ENCODE measurements at regions not wholly inside any gene's neighbourhood (a gene's known extent, or its start where the extent isn't known, plus 50 kb on each side); places are given as distances from the start of the nearest gene placed in this dataset.

DNA sequence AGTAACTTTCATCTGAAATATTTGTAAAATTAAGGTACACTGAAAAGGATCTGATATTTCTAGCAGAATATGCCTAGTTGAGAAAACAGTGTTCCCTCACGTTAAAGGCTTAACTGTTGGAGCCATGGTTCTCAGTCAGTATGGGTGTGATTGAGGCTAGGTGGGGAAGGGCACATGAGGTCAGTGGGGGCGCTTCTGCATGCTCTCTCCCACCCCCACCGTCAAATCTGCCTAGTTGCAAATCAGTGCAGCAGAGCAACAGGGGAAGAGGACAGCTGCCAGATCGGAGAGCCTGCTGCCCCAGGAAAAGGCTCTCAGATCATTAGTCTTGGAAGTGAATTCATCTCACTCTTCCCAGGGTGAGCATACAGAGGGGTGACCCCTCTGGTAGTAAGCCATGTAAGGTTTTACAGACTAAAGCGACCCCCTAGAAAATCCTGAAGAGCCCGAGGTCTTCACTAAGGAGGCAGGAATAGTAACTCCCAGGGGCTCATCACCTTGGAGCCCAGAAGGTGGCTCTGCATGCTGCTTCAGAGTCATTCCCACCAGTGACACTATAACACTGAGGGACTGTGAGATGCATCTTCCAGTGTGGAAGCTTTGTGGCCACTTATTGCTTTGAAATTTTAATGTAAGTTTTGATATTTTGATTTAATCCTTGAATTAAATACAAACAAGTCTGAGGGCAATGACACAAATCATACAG is 83.1 kb upstream of the BARHL2 start:
- H3K9me3 ChIP-seq (ENCODE audit: control insufficient read depth in 1 of 2, low read length in 2 of 2): no peaks in the 10 kb centered on the region
- H3K27me3 ChIP-seq (ENCODE audit: low read depth, low read length): peaks cover 5% of the 10 kb centered on the region
- no peak overlapping the region for H3K27ac ChIP-seq (ENCODE audit: low read length)
- no peaks in the 10 kb centered on the region for H3K36me3 ChIP-seq (ENCODE audit: control insufficient read depth in 1 of 2, insufficient read depth in 2 of 2, low read length in 2 of 2)
- H3K4me3 ChIP-seq (ENCODE audit: low read depth in 1 of 2, low read length in 2 of 2): no peak overlapping the region
- no peaks in the 10 kb centered on the region for H3K4me1 ChIP-seq (ENCODE audit: control insufficient read depth in 1 of 2, insufficient read depth in 2 of 2, low read length in 2 of 2)

DNA sequence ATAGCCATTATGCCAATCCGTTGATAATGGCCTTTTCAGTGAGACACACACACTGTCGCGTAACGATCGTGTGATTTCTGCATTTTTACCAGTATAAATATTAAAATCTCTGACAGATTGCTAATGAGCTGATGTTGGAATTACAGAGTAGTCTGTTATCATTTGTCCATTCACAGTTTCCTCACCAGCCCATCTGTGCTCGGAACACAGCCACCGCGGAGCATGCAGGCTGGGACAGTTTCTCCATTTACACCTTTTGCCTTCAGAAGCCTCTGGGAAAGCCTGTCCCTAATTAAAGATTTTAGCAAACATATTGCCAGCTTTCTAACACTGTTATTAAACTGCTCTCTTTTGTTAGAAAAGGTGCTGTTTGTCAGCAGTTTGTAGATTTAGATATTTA is 82.2 kb upstream of the BARHL2 start:
- no peaks in the 10 kb centered on the region for H3K4me1 ChIP-seq (ENCODE audit: control insufficient read depth in 1 of 2, insufficient read depth in 2 of 2, low read length in 2 of 2)
- H3K9me3 ChIP-seq (ENCODE audit: control insufficient read depth in 1 of 2, low read length in 2 of 2): no peaks in the 10 kb centered on the region
- no peak overlapping the region for H3K27ac ChIP-seq (ENCODE audit: low read length)
- no peak overlapping the region for H3K4me3 ChIP-seq (ENCODE audit: low read depth in 1 of 2, low read length in 2 of 2)
- peaks cover 5% of the 10 kb centered on the region for H3K27me3 ChIP-seq (ENCODE audit: low read depth, low read length)
- no peaks in the 10 kb centered on the region for H3K36me3 ChIP-seq (ENCODE audit: control insufficient read depth in 1 of 2, insufficient read depth in 2 of 2, low read length in 2 of 2)

DNA sequence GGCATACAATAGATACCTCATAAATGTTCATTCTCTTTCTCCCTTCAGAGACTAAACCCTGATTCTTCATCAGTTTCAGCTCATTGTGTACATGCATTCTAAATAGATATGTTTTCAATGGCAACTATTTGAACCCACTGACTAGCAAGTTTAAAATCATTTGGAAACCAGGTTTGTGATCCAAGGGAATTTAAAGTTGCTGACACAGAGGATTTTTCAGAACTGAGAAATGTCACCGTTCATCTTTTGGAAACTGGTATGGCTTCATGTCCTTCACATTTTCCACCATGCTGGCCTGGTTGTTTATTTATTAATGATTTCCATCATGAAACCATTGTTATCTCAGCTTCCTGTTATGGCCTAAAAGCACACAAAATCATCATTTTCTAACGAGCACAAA is 81.8 kb upstream of the BARHL2 start:
- no peaks in the 10 kb centered on the region for H3K4me1 ChIP-seq (ENCODE audit: control insufficient read depth in 1 of 2, insufficient read depth in 2 of 2, low read length in 2 of 2)
- H3K36me3 ChIP-seq (ENCODE audit: control insufficient read depth in 1 of 2, insufficient read depth in 2 of 2, low read length in 2 of 2): no peaks in the 10 kb centered on the region
- H3K27ac ChIP-seq (ENCODE audit: low read length): no peak overlapping the region
- peaks cover 5% of the 10 kb centered on the region for H3K27me3 ChIP-seq (ENCODE audit: low read depth, low read length)
- no peak overlapping the region for H3K4me3 ChIP-seq (ENCODE audit: low read depth in 1 of 2, low read length in 2 of 2)
- H3K9me3 ChIP-seq (ENCODE audit: control insufficient read depth in 1 of 2, low read length in 2 of 2): no peaks in the 10 kb centered on the region

DNA sequence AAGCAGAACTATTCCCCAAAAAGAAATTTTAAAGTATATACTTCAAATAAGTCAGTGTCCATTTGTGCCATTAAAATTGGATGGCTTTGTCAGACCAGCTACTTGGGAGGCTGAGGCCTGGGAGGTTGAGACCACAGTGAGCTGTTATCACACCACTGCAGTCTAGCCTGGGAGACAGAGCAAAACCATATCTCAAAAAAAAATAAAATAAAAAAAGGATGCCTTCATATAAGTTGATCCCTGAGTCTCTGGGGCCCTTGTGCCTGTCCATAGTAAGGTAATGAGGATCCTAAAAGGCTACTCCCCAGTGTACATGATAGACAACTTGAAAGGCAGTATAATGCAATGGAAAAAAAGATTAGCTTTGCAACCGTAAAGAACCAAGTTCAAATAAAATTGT is 81.2 kb upstream of the BARHL2 start:
- Histone ChIP-seq H3K9me3 (ENCODE audit: control insufficient read depth in 1 of 2, low read length in 2 of 2) (no peaks in the 10 kb centered on the region), H3K27ac (ENCODE audit: low read length) (no peak overlapping the region), H3K4me3 (ENCODE audit: low read depth in 1 of 2, low read length in 2 of 2) (no peak overlapping the region), H3K4me1 (ENCODE audit: control insufficient read depth in 1 of 2, insufficient read depth in 2 of 2, low read length in 2 of 2) (no peaks in the 10 kb centered on the region), H3K27me3 (ENCODE audit: low read depth, low read length) (peaks cover 5% of the 10 kb centered on the region), H3K36me3 (ENCODE audit: control insufficient read depth in 1 of 2, insufficient read depth in 2 of 2, low read length in 2 of 2) (no peaks in the 10 kb centered on the region)

DNA sequence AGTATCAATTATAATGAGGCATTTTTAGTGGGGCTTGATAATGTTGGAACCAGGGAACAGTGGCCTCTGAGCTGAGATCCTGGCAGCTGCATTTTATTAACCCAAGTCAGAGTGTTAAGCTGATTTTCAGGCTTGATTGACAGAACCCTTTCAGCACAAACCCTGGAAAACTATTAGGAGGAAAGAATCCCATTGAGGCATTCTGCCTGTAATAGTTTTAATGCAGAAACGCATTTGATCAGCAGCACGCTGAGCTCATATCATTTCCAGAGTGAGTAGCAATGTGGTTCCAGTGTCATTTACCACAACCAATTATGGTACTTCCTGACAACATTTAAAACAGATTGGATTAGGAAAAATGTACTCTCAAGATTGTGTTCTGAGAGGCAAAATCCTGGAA is 78.3 kb upstream of the BARHL2 start:
- Histone ChIP-seq H3K27ac (ENCODE audit: low read length) (no peak overlapping the region), H3K9me3 (ENCODE audit: control insufficient read depth in 1 of 2, low read length in 2 of 2) (no peaks in the 10 kb centered on the region), H3K36me3 (ENCODE audit: control insufficient read depth in 1 of 2, insufficient read depth in 2 of 2, low read length in 2 of 2) (no peaks in the 10 kb centered on the region), H3K27me3 (ENCODE audit: low read depth, low read length) (peaks cover 4% of the 10 kb centered on the region), H3K4me1 (ENCODE audit: control insufficient read depth in 1 of 2, insufficient read depth in 2 of 2, low read length in 2 of 2) (no peaks in the 10 kb centered on the region), H3K4me3 (ENCODE audit: low read depth in 1 of 2, low read length in 2 of 2) (no peak overlapping the region)

DNA sequence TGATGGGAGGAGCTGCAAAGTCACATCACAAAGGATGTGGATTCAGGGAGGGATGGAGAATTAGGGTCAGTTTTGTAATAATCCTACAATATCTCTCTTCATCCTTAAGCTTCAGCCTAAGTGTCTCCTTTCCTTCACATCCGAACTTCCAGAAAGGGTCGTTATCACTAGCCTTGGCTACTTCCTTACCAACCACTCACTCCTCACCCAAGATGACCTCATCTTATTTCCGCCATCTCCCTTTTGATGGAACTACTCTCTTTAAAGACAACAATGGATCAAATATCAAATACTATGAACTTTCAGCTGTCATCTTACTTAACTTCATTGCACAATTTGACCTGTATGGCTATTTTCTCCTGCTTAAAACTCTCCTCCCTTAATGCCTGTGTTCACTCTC is 69.6 kb upstream of the BARHL2 start:
- H3K36me3 ChIP-seq (ENCODE audit: control insufficient read depth in 1 of 2, insufficient read depth in 2 of 2, low read length in 2 of 2): no peaks in the 10 kb centered on the region
- no peaks in the 10 kb centered on the region for H3K9me3 ChIP-seq (ENCODE audit: control insufficient read depth in 1 of 2, low read length in 2 of 2)
- no peaks in the 10 kb centered on the region for H3K27me3 ChIP-seq (ENCODE audit: low read depth, low read length)
- H3K4me1 ChIP-seq (ENCODE audit: control insufficient read depth in 1 of 2, insufficient read depth in 2 of 2, low read length in 2 of 2): no peaks in the 10 kb centered on the region
- no peak overlapping the region for H3K4me3 ChIP-seq (ENCODE audit: low read depth in 1 of 2, low read length in 2 of 2)
- no peak overlapping the region for H3K27ac ChIP-seq (ENCODE audit: low read length)

DNA sequence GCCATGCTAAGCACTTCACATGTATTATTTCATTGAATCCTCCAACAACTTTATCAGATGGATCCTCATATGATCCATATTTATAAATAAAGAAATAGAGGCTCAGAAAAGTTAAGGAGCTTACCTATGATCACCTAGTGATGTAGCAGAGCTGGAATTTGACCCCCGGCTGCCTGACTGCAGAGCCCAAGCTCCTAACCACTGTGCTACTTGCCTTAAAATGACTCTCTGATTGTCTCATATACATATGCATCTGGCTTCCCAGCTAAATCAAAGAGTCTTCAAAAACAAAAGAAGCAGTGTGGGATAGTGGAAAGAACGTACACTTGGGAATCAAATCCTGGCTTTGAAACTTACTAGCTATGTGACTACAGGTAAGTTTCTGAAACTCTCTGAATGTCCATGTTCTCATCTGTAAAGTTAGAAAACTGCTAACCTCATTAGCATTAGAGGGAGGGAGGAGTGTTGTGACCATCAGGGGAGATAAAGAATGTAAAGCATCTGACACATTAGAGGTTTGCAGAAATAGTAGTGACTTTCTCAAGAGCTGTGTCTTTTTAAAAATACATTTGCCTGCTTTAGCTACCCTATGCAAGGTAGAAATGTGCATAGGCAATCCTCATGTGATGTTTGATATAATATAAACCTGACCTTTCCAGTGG is 67.2 kb upstream of the BARHL2 start:
- Histone ChIP-seq H3K27ac (ENCODE audit: low read length) (no peak overlapping the region), H3K9me3 (ENCODE audit: control insufficient read depth in 1 of 2, low read length in 2 of 2) (no peaks in the 10 kb centered on the region), H3K36me3 (ENCODE audit: control insufficient read depth in 1 of 2, insufficient read depth in 2 of 2, low read length in 2 of 2) (no peaks in the 10 kb centered on the region), H3K27me3 (ENCODE audit: low read depth, low read length) (no peaks in the 10 kb centered on the region), H3K4me1 (ENCODE audit: control insufficient read depth in 1 of 2, insufficient read depth in 2 of 2, low read length in 2 of 2) (no peaks in the 10 kb centered on the region), H3K4me3 (ENCODE audit: low read depth in 1 of 2, low read length in 2 of 2) (no peak overlapping the region)

DNA sequence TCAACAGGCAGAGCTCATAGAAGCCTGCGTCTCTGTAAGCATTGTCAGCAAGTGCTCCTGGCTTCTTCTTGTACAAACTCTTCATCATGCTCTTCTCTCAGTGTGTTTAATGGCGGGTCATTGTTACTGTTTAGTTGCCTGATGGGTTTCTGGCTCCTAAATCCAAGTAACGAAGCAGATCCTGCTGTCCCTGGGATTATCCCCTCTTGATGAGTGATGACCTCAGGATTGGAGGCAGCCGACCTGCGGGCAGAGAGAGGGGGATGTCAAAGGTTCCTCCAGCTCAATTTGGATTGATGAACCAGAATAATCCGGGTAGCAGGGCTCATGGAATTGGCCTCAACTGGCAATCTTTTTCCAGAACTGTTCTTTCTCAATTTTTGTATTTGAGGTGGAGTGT is 66.1 kb upstream of the BARHL2 start:
- Histone ChIP-seq H3K27me3 (ENCODE audit: low read depth, low read length) (no peaks in the 10 kb centered on the region), H3K27ac (ENCODE audit: low read length) (no peak overlapping the region), H3K9me3 (ENCODE audit: control insufficient read depth in 1 of 2, low read length in 2 of 2) (no peaks in the 10 kb centered on the region), H3K4me3 (ENCODE audit: low read depth in 1 of 2, low read length in 2 of 2) (no peak overlapping the region), H3K4me1 (ENCODE audit: control insufficient read depth in 1 of 2, insufficient read depth in 2 of 2, low read length in 2 of 2) (no peaks in the 10 kb centered on the region), H3K36me3 (ENCODE audit: control insufficient read depth in 1 of 2, insufficient read depth in 2 of 2, low read length in 2 of 2) (no peaks in the 10 kb centered on the region)

DNA sequence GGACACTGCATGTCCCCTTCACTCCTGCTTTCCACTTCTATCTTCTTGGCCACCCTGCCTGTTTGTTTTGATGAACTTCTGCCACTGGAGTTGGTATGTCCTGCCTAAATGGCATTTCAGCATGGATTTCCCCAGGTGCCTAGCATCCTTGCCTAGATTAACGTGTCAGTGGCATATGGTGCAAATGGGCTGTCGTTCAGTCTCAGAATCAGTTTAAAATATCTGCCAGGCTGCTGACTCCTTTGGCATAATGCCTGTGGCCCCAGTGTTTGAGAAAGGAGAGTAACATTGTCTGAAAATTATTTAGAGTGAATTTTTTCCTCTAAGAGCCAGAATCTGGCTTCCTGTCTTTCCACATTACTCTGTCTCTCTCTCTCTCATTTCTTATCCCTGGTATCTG is 64.9 kb upstream of the BARHL2 start:
- no peak overlapping the region for H3K4me3 ChIP-seq (ENCODE audit: low read depth in 1 of 2, low read length in 2 of 2)
- H3K27ac ChIP-seq (ENCODE audit: low read length): no peak overlapping the region
- no peaks in the 10 kb centered on the region for H3K36me3 ChIP-seq (ENCODE audit: control insufficient read depth in 1 of 2, insufficient read depth in 2 of 2, low read length in 2 of 2)
- H3K4me1 ChIP-seq (ENCODE audit: control insufficient read depth in 1 of 2, insufficient read depth in 2 of 2, low read length in 2 of 2): no peaks in the 10 kb centered on the region
- no peaks in the 10 kb centered on the region for H3K27me3 ChIP-seq (ENCODE audit: low read depth, low read length)
- H3K9me3 ChIP-seq (ENCODE audit: control insufficient read depth in 1 of 2, low read length in 2 of 2): no peaks in the 10 kb centered on the region

DNA sequence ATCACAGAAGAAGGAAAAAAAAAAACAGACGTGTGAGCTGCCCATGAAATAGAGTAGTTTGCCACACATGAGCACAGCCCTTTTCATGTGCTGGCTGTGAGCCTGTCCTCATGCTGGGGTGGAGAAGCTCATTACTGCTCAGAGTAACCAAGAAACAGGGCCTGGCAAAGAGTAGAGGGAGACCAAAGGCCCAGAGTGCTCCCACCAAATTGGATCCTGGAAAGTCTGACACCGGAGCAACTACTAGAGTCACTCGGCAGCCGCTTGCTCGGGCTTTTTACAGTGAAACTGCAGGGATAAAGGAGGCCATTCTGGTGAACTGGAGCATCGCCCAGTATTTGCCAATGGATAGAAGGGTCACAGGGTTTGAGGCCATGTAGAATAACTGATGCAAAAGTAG is 64.4 kb upstream of the BARHL2 start:
- Histone ChIP-seq H3K4me3 (ENCODE audit: low read depth in 1 of 2, low read length in 2 of 2) (no peak overlapping the region), H3K27me3 (ENCODE audit: low read depth, low read length) (no peaks in the 10 kb centered on the region), H3K27ac (ENCODE audit: low read length) (no peak overlapping the region), H3K9me3 (ENCODE audit: control insufficient read depth in 1 of 2, low read length in 2 of 2) (no peaks in the 10 kb centered on the region), H3K36me3 (ENCODE audit: control insufficient read depth in 1 of 2, insufficient read depth in 2 of 2, low read length in 2 of 2) (no peaks in the 10 kb centered on the region), H3K4me1 (ENCODE audit: control insufficient read depth in 1 of 2, insufficient read depth in 2 of 2, low read length in 2 of 2) (no peaks in the 10 kb centered on the region)

DNA sequence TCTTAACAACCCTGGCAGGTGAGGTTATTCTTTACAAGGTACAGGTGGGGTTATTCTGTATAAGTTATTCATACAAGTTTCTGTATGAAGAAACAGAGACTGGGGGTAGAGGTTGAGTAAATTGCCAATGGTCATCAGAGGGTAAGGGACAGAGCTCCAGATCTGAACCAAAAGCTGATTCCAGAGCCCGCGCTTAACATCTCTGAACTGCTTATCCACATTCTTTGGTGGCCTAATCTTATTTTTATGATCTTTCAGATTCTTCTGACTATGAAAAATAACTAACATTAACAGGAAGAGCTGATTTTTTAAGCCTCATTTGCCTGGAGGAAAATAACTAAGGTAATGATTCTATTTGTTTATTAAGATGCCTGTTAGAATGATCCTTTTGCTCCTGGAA is 63.9 kb upstream of the BARHL2 start:
- no peak overlapping the region for H3K4me3 ChIP-seq (ENCODE audit: low read depth in 1 of 2, low read length in 2 of 2)
- H3K4me1 ChIP-seq (ENCODE audit: control insufficient read depth in 1 of 2, insufficient read depth in 2 of 2, low read length in 2 of 2): no peaks in the 10 kb centered on the region
- H3K9me3 ChIP-seq (ENCODE audit: control insufficient read depth in 1 of 2, low read length in 2 of 2): no peaks in the 10 kb centered on the region
- no peak overlapping the region for H3K27ac ChIP-seq (ENCODE audit: low read length)
- H3K36me3 ChIP-seq (ENCODE audit: control insufficient read depth in 1 of 2, insufficient read depth in 2 of 2, low read length in 2 of 2): no peaks in the 10 kb centered on the region
- no peaks in the 10 kb centered on the region for H3K27me3 ChIP-seq (ENCODE audit: low read depth, low read length)

DNA sequence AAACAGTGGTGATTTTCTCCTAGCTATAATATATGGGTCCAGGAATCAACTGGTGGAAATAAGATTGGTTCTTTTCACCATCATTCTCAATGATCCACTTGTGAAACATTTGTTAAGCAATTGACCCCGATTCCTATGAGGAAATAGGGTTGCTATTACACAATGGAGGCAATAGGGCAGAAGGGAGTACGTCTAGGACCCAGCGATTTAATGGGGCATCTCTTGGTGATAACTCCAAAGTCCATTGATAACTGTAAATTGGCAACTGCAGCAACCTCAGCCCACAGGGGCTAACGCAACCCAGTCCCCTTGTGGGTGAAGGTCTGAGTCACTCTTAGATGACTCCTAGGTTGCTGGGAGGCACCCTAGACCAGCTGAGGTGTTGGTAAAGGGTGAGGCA is 62.5 kb upstream of the BARHL2 start:
- H3K4me1 ChIP-seq (ENCODE audit: control insufficient read depth in 1 of 2, insufficient read depth in 2 of 2, low read length in 2 of 2): no peaks in the 10 kb centered on the region
- no peaks in the 10 kb centered on the region for H3K36me3 ChIP-seq (ENCODE audit: control insufficient read depth in 1 of 2, insufficient read depth in 2 of 2, low read length in 2 of 2)
- no peaks in the 10 kb centered on the region for H3K27me3 ChIP-seq (ENCODE audit: low read depth, low read length)
- no peak overlapping the region for H3K4me3 ChIP-seq (ENCODE audit: low read depth in 1 of 2, low read length in 2 of 2)
- no peaks in the 10 kb centered on the region for H3K9me3 ChIP-seq (ENCODE audit: control insufficient read depth in 1 of 2, low read length in 2 of 2)
- H3K27ac ChIP-seq (ENCODE audit: low read length): no peak overlapping the region

All from muscle layer of duodenum (tissue), 2 donors.